HUES64 (cell line): ENCODE measurements at regions not wholly inside any gene's neighbourhood (a gene's known extent, or its start where the extent isn't known, plus 50 kb on each side); places are given as distances from the start of the nearest gene placed in this dataset.
A peak's percentile ranks its signal among the peaks of the same experiment; 100 is the strongest.
"Not testable (repeated sequence)": the region's sequence is repeated elsewhere in the genome, so short reads cannot be mapped to it uniquely, and the experiment has no call there.

Experiments
- H3K27ac ChIP-seq: 2 replicates; pipeline ENCODE4 v1.7.0; 2013; ENCODE audit warnings: low read depth, low read length, inconsistent platforms
- H3K27me3 ChIP-seq: 2 replicates; pipeline ENCODE4 v1.6.1; 2013; ENCODE audit warnings: mild to moderate bottlenecking, low read length; ENCODE audit not compliant: insufficient read depth
- H3K36me3 ChIP-seq: 2 replicates; pipeline ENCODE4 v1.6.1; 2013; ENCODE audit warnings: mild to moderate bottlenecking, low read length; ENCODE audit not compliant: insufficient read depth
- H3K4me1 ChIP-seq: 2 replicates; pipeline ENCODE4 v1.6.1; 2013; ENCODE audit warnings: mild to moderate bottlenecking, low read length, moderate library complexity; ENCODE audit not compliant: insufficient read depth
- H3K4me3 ChIP-seq: 2 replicates; pipeline ENCODE4 v1.5.1; 2013; ENCODE audit warnings: mild to moderate bottlenecking, low read length, moderate library complexity
- H3K9ac ChIP-seq: 2 replicates; pipeline ENCODE4 v1.6.1; 2013; ENCODE audit warnings: mild to moderate bottlenecking, low read depth, low read length
- H3K9me3 ChIP-seq: 2 replicates; pipeline ENCODE4 v1.6.1; 2013; ENCODE audit warnings: low read depth, low read length; ENCODE audit not compliant: insufficient read depth
- whole genome bisulfite sequencing: fragments of 150-250, 120-280 bp; methylation state at CpG from one replicate; pipeline ENCODE4 v1.1.7; 2013; ENCODE audit warnings: missing lambda C conversion rate; 5-methylcytosine and 5-hydroxymethylcytosine counted together

GRCh38 chr11:122578171-122578825, 77.2 kb upstream of the UBASH3B start:
- 94% methylated on average over 3 of the region's 3 CpGs for WGBS

DNA sequence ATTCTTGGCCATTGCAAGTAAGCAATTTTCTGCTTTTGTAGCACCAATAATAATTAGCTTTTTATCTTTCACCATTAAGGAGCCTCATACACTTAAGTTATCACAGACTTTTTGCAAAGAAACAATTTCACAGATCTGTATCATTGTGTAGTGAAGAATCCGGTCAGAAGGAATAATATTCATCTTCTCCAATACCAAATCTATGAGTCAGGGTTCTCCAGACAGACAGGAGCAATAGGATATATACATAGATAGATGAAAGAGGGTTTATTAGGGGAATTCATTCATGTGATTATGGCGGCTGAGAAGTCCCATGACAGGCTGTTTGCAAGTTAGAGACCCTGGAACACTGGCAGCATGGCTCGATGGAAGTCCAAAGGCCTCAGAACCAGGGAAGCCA, 82.9 kb upstream of the UBASH3B start:
- Histone ChIP-seq H3K36me3 (no peaks in the 10 kb centered on the region), H3K4me3 (no peak overlapping the region), H3K9me3 (no peaks in the 10 kb centered on the region), H3K27me3 (no peaks in the 10 kb centered on the region), H3K9ac (no peak overlapping the region), H3K4me1 (no peaks in the 10 kb centered on the region), H3K27ac (no peak overlapping the region)
- 90% methylated on average over 2 of the region's 3 CpGs for WGBS

More at GRCh38 chr11:122578171-122578825, 77.2 kb upstream of the UBASH3B start:
- H3K9me3 ChIP-seq = peaks cover 8% of the 10 kb centered on the region; the same call in 1 of the 2 replicates
- H3K27me3 ChIP-seq = no peaks in the 10 kb centered on the region
- H3K36me3 ChIP-seq = no peaks in the 10 kb centered on the region
- H3K9ac ChIP-seq = no peak overlapping the region
- H3K27ac ChIP-seq = no peak overlapping the region
- H3K4me1 ChIP-seq = no peaks in the 10 kb centered on the region; the same call in 1 of the 2 replicates
- no peak overlapping the region for H3K4me3 ChIP-seq

DNA sequence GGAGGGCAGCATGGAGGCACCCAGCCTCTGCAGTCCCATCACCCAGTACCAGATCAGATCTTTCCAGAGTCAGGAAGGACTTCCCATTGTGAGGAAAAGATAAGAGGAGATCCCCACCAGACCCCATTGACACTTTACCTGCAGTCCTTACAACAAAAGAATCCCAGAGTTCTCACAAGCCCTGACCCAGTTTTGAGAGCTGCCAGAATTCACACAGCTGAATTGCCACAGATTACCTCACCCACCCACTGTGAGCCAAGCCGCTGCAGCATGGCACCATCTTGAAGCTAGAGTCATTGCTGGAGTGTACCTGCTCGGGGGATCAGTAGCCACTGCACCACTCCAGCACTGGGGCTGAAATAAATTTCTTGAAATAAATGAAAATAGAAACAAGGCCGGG, 91.8 kb upstream of the UBASH3B start:
- Histone ChIP-seq H3K4me1 (no peaks in the 10 kb centered on the region), H3K9ac (no peak overlapping the region), H3K9me3 (no peaks in the 10 kb centered on the region), H3K4me3 (no peak overlapping the region), H3K36me3 (no peaks in the 10 kb centered on the region), H3K27ac (no peak overlapping the region), H3K27me3 (no peaks in the 10 kb centered on the region)
- 92% methylated on average over 3 of the region's 3 CpGs for WGBS

DNA sequence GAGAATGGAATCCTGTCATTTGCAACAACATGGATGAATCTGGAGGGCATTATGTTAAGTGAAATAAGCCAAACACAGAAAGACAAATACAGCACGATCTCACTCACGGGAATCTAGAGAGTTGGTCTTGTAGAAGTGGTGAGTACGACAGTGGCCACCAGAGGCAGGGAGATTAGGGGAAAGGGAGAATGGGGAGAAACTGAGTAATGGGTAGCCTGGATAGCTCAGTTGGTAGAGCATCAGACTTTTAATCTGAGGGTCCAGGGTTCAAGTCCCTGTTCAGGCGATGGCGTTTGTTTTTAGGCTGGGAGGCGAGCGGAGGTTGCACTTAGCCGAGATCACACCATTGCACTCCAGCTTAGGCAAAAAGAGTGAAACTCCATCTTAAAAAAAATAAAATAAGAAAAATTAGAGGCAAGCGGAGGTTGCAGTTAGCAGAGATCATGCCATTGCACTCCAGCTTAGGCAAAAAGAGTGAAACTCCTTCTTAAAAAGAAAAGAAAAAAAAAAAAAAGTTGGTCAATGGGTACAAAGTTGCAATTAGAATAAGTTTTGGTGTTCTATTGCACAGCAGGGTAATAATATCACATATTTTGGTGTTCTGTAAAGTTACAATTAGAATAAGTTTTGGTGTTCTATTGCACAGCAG, 95.7 kb upstream of the UBASH3B start:
- 36% methylated on average over 9 of the region's 9 CpGs for WGBS
- Histone ChIP-seq H3K9me3 (no peaks in the 10 kb centered on the region), H3K27me3 (no peaks in the 10 kb centered on the region), H3K4me1 (no peaks in the 10 kb centered on the region), H3K9ac (no peak overlapping the region), H3K27ac (no peak overlapping the region), H3K36me3 (no peaks in the 10 kb centered on the region), H3K4me3 (peak overlapping the region; percentile 52)

DNA sequence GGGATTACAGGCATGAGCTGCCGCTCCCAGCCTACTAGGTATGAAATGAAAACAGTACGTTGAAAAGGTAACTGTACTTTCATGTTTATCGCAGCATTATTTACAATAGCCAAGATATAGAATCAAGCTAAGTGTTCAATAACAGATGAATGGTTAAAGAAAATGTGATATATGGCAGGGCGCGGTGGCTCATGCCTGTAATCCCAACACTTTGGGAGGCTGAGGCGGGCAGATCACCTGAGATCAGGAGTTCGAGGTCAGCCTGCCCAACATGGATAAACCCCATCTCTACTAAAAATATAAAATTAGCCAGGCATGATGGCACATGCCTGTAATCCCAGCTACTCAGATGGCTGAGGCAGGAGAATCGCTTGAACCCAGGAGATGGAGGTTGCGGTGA, 96.3 kb upstream of the UBASH3B start:
- not testable (repeated sequence) for H3K9ac ChIP-seq, H3K27me3 ChIP-seq, H3K9me3 ChIP-seq, H3K27ac ChIP-seq, H3K4me1 ChIP-seq, H3K36me3 ChIP-seq
- 84% methylated on average over 9 of the region's 9 CpGs for WGBS
- H3K4me3 ChIP-seq = peak overlapping the region; percentile 52

- not testable (repeated sequence) for H3K36me3 ChIP-seq, H3K4me1 ChIP-seq, H3K27me3 ChIP-seq, H3K9me3 ChIP-seq, H3K9ac ChIP-seq, H3K4me3 ChIP-seq, H3K27ac ChIP-seq
- WGBS = 94% methylated on average over 6 of the region's 6 CpGs
These were observed 98.4 kb upstream of the UBASH3B start for GRCh38 chr11:122557163-122557562.

DNA sequence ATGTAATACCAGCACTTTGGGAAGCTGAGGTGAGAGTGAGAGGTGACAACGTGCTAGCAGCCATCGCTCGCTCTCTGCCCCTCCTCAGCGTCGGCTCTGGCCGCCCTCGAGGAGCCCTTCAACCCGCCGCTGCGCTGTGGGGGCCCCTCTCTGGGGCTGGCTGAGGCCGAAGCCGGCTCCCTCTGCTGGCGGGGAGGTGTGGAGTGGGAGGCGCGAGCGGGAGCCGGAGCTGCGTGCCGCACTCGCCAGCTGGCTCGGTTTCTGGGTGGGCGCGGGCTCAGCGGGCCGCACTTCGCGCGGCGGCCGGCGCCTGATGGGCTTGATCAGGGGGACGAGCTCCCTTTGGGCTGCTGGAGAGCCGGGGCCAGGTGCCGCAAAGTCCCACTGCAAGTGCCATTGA, 98.9 kb upstream of the UBASH3B start:
- Histone ChIP-seq H3K9ac (no peak overlapping the region), H3K4me3 (no peak overlapping the region), H3K27me3 (no peaks in the 10 kb centered on the region), H3K9me3 (no peaks in the 10 kb centered on the region), H3K36me3 (no peaks in the 10 kb centered on the region), H3K4me1 (no peaks in the 10 kb centered on the region), H3K27ac (no peak overlapping the region)
- WGBS = 97% methylated on average over 34 of the region's 34 CpGs

GRCh38 chr11:122538060-122538459, 117.5 kb upstream of the UBASH3B start:
- WGBS = 95% methylated on average over 3 of the region's 3 CpGs
- peaks cover 47% of the 10 kb centered on the region for H3K9me3 ChIP-seq
- no peak overlapping the region for H3K27ac ChIP-seq
- no peaks in the 10 kb centered on the region for H3K4me1 ChIP-seq
- no peak overlapping the region for H3K9ac ChIP-seq
- no peaks in the 10 kb centered on the region for H3K27me3 ChIP-seq
- no peaks in the 10 kb centered on the region for H3K36me3 ChIP-seq
- H3K4me3 ChIP-seq = no peak overlapping the region

GRCh38 chr11:122524898-122525297, 130.6 kb upstream of the UBASH3B start:
- H3K36me3 ChIP-seq = no peaks in the 10 kb centered on the region
- WGBS = 87% methylated on average over 2 of the region's 2 CpGs
- H3K9me3 ChIP-seq = 0 out of 2 replicates have a peak, but pooled peaks cover 3% of the 10 kb centered on the region
- H3K4me1 ChIP-seq = peaks cover 28% of the 10 kb centered on the region
- H3K4me3 ChIP-seq = no peak overlapping the region
- peak overlapping the region; percentile 19 for H3K27ac ChIP-seq
- H3K27me3 ChIP-seq = no peaks in the 10 kb centered on the region
- no peak overlapping the region for H3K9ac ChIP-seq

DNA sequence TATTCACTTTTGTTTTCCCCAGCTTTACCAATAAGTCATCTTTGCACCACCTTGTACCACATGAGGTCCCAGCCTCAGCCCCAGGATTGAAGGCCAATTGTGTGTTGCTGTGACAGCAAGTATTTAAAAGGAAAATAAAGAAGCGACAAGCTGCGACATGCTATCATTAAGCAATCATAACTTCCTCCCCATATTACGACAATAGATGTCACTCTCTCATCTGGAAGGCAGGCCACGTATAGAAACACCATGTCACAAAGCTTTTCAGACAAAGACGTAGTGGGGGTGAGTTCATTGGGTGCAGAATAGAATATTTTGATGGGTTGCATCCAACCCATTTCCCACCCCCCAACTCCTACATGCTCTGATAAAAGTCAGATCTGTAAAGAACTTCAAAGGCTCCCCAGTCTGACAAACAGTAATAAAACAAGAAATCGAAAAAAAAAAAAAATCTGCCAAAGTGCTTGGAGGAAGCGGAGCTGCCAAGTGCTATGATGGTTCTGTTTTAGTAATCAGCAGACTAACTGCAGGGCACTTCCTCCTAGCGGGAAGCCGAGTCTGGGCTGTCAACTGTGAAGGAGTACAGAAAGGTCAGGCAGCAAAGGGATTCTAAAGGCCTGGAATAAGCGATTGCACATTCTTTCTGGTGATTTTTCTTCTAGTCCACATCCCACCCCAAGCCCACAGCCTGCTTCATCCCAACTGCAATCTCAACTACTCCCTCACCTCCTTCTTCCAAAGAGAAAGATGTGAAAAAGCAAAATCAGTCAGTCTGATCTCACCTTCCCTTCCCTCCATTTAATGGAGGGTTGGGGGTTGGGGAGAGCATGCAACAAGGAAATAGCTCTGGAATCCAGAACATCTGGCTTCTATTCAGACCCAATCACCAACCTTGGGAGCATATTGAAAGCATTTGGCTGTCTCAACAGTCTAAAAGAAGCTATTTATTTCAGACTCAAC, 131.4 kb upstream of the UBASH3B start:
- Histone ChIP-seq H3K4me3 (peak overlapping the region; percentile 8; the same call in 1 of the 2 replicates), H3K9me3 (0 out of 2 replicates have a peak, but pooled peaks cover 3% of the 10 kb centered on the region), H3K9ac (no peak overlapping the region)

GRCh38 chr11:122521626-122522025, 133.9 kb upstream of the UBASH3B start:
- 65% methylated on average over 2 of the region's 2 CpGs for whole genome bisulfite sequencing
- Histone ChIP-seq H3K36me3 (no peaks in the 10 kb centered on the region), H3K4me1 (peaks cover 28% of the 10 kb centered on the region), H3K27me3 (no peaks in the 10 kb centered on the region), H3K9ac (no peak overlapping the region), H3K4me3 (no peak overlapping the region), H3K9me3 (no peaks in the 10 kb centered on the region), H3K27ac (no peak overlapping the region)

More for the DNA sequence above, 131.4 kb upstream of the UBASH3B start:
- Histone ChIP-seq H3K27ac (peak overlapping the region; percentile 19), H3K27me3 (no peaks in the 10 kb centered on the region), H3K4me1 (peaks cover 28% of the 10 kb centered on the region), H3K36me3 (no peaks in the 10 kb centered on the region)
- WGBS = 56% methylated on average over 9 of the region's 10 CpGs
